ENCODE measurements at regions not wholly inside any gene's neighbourhood (a gene's known extent, or its start where the extent isn't known, plus 50 kb on each side); places are given as distances from the start of the nearest gene placed in this dataset.

GRCh38 chr2:183404392-183404791, 280.1 kb downstream of the NUP35 start:
- H3K27ac ChIP-seq (ENCODE audit: low read length), result no peak overlapping the region
- H3K27me3 ChIP-seq (ENCODE audit: insufficient read depth, low read depth, low read length), result no peaks in the 10 kb centered on the region
- TF ChIP-seq RAD21 (conservative IDR thresholded peaks at IDR 0.05), result no peak
- no peak for TF ChIP-seq EZH2 (IDR thresholded peaks at IDR 0.05; ENCODE audit: borderline replicate concordance, insufficient read depth, low read length, poor library complexity, severe bottlenecking)
- TF ChIP-seq EP300 (conservative IDR thresholded peaks at IDR 0.05; ENCODE audit: poor library complexity, severe bottlenecking), result no peak
- TF ChIP-seq, protein P1, sequence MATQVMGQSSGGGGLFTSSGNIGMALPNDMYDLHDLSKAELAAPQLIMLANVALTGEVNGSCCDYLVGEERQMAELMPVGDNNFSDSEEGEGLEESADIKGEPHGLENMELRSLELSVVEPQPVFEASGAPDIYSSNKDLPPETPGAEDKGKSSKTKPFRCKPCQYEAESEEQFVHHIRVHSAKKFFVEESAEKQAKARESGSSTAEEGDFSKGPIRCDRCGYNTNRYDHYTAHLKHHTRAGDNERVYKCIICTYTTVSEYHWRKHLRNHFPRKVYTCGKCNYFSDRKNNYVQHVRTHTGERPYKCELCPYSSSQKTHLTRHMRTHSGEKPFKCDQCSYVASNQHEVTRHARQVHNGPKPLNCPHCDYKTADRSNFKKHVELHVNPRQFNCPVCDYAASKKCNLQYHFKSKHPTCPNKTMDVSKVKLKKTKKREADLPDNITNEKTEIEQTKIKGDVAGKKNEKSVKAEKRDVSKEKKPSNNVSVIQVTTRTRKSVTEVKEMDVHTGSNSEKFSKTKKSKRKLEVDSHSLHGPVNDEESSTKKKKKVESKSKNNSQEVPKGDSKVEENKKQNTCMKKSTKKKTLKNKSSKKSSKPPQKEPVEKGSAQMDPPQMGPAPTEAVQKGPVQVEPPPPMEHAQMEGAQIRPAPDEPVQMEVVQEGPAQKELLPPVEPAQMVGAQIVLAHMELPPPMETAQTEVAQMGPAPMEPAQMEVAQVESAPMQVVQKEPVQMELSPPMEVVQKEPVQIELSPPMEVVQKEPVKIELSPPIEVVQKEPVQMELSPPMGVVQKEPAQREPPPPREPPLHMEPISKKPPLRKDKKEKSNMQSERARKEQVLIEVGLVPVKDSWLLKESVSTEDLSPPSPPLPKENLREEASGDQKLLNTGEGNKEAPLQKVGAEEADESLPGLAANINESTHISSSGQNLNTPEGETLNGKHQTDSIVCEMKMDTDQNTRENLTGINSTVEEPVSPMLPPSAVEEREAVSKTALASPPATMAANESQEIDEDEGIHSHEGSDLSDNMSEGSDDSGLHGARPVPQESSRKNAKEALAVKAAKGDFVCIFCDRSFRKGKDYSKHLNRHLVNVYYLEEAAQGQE (IDR thresholded peaks at IDR 0.05; ENCODE audit: borderline replicate concordance), result no peak
- TF ChIP-seq SMC3 (conservative IDR thresholded peaks at IDR 0.05; ENCODE audit: poor library complexity), result no peak
- no peak for TF ChIP-seq MXI1 (conservative IDR thresholded peaks at IDR 0.05; ENCODE audit: poor library complexity, severe bottlenecking)
- TF ChIP-seq CTCF (IDR thresholded peaks at IDR 0.05; ENCODE audit: poor library complexity, severe bottlenecking), result no peak
- TF ChIP-seq TAF1 (IDR thresholded peaks at IDR 0.05; ENCODE audit: low read depth), result no peak
- TF ChIP-seq POLR2AphosphoS5 (IDR thresholded peaks at IDR 0.05), result no peak
- H3K9ac ChIP-seq (ENCODE audit: low read length), result no peak overlapping the region
- no peak overlapping the region for H2AFZ ChIP-seq (ENCODE audit: low read depth, low read length)
- no peaks in the 10 kb centered on the region for H3F3A ChIP-seq (ENCODE audit: insufficient read depth, low read length, poor library complexity, severe bottlenecking)
- H4K20me1 ChIP-seq (ENCODE audit: insufficient read depth), result no peaks in the 10 kb centered on the region
- H3K9me2 ChIP-seq (ENCODE audit: insufficient read depth, low read length), result no peaks in the 10 kb centered on the region
- H3K4me2 ChIP-seq (ENCODE audit: low read length), result no peak overlapping the region
- no peak overlapping the region for H3K4me3 ChIP-seq (ENCODE audit: low read length)
- no peaks in the 10 kb centered on the region for H3K9me3 ChIP-seq (ENCODE audit: low read length)
- H3K79me2 ChIP-seq (replicated peaks; ENCODE audit: insufficient read depth, low read length), result no peaks in the 10 kb centered on the region
- H3K36me3 ChIP-seq (ENCODE audit: insufficient read depth, low read length), result no peaks in the 10 kb centered on the region

DNA sequence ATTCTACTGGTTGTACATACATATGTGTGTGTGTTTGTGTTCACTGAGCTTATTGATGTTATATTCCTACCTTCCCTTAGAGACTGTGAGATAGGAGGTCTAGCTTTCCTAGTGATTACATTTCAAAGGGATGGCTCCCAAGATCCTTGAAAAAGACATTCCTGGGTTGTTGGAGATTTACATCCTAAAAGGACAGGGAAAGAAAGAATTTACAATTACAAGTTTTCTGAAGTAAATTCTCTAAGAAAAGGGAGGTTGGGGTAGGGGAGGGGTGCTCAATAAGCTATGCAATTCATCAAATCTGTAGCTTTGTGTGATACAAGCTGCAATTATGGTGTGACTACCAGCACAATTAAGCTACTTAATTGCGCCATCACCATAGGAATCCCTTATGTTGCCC, 284.3 kb downstream of the NUP35 start:
- no peaks in the 10 kb centered on the region for H3K79me2 ChIP-seq (replicated peaks; ENCODE audit: insufficient read depth, low read length)
- no peaks in the 10 kb centered on the region for H3K9me2 ChIP-seq (ENCODE audit: insufficient read depth, low read length)
- H3K9me3 ChIP-seq (ENCODE audit: low read length), result no peaks in the 10 kb centered on the region
- no peak overlapping the region for H3K4me3 ChIP-seq (ENCODE audit: low read length)
- no peaks in the 10 kb centered on the region for H3K27me3 ChIP-seq (ENCODE audit: insufficient read depth, low read depth, low read length)
- H3K36me3 ChIP-seq (ENCODE audit: insufficient read depth, low read length), result no peaks in the 10 kb centered on the region
- H2AFZ ChIP-seq (ENCODE audit: low read depth, low read length), result no peak overlapping the region
- H3K4me2 ChIP-seq (ENCODE audit: low read length), result no peak overlapping the region
- no peaks in the 10 kb centered on the region for H3F3A ChIP-seq (ENCODE audit: insufficient read depth, low read length, poor library complexity, severe bottlenecking)
- no peaks in the 10 kb centered on the region for H4K20me1 ChIP-seq (ENCODE audit: insufficient read depth)
- H3K27ac ChIP-seq (ENCODE audit: low read length), result no peak overlapping the region
- no peak overlapping the region for H3K9ac ChIP-seq (ENCODE audit: low read length)
- TF ChIP-seq CTCF (IDR thresholded peaks at IDR 0.05; ENCODE audit: poor library complexity, severe bottlenecking) (no peak), EP300 (conservative IDR thresholded peaks at IDR 0.05; ENCODE audit: poor library complexity, severe bottlenecking) (no peak), TAF1 (IDR thresholded peaks at IDR 0.05; ENCODE audit: low read depth) (no peak), POLR2AphosphoS5 (IDR thresholded peaks at IDR 0.05) (no peak), MXI1 (conservative IDR thresholded peaks at IDR 0.05; ENCODE audit: poor library complexity, severe bottlenecking) (no peak), RAD21 (conservative IDR thresholded peaks at IDR 0.05) (no peak)
- TF ChIP-seq, protein P1 (IDR thresholded peaks at IDR 0.05; ENCODE audit: borderline replicate concordance), result no peak
